Trophoblast cell (in vitro differentiated cells and primary cell): ENCODE measurements at regions not wholly inside any gene's neighbourhood (a gene's known extent, or its start where the extent isn't known, plus 50 kb on each side); places are given as distances from the start of the nearest gene placed in this dataset.

Source experiments
- DNase-seq, 2 donors: peaks; one replicate each; pipeline ENCODE4 v3.0.0-alpha.2; 2016
- H2AFZ ChIP-seq: 2 replicates; pipeline ENCODE4 v1.6.1; 2013; ENCODE audit warnings: low read length, moderate library complexity, mild to moderate bottlenecking; ENCODE audit not compliant: insufficient read depth, poor library complexity
- H2AK5ac ChIP-seq: 2 replicates; pipeline ENCODE4 v1.6.1; 2013; ENCODE audit warnings: mild to moderate bottlenecking, low read length
- H2BK120ac ChIP-seq: 2 replicates; pipeline ENCODE4 v1.6.1; 2013; ENCODE audit warnings: low read length, mild to moderate bottlenecking, moderate library complexity; ENCODE audit not compliant: insufficient read depth, poor library complexity
- H2BK12ac ChIP-seq: 2 replicates; pipeline ENCODE4 v1.6.1; 2013; ENCODE audit warnings: mild to moderate bottlenecking, low read length, moderate library complexity
- H2BK5ac ChIP-seq: 2 replicates; pipeline ENCODE4 v1.6.1; 2013; ENCODE audit warnings: low read length, low read depth, moderate library complexity, mild to moderate bottlenecking; ENCODE audit not compliant: poor library complexity
- H3K14ac ChIP-seq: 2 replicates; pipeline ENCODE4 v1.6.1; 2013; ENCODE audit warnings: mild to moderate bottlenecking, low read length
- H3K18ac ChIP-seq: 2 replicates; pipeline ENCODE4 v1.6.1; 2013; ENCODE audit warnings: mild to moderate bottlenecking, low read length
- H3K23ac ChIP-seq: 2 replicates; pipeline ENCODE4 v1.6.1; 2013; ENCODE audit warnings: low read length
- H3K27ac ChIP-seq: 2 replicates; pipeline ENCODE4 v1.5.1; 2013; ENCODE audit warnings: low read depth, mild to moderate bottlenecking, inconsistent platforms, low read length, moderate library complexity
- H3K27me3 ChIP-seq: 2 replicates; pipeline ENCODE4 v1.6.1; 2013; ENCODE audit warnings: inconsistent platforms, mild to moderate bottlenecking, low read length, moderate library complexity; ENCODE audit not compliant: insufficient read depth
- H3K36me3 ChIP-seq, 2 experiments: 1 replicate in 1 of 2; 2 replicates in 1 of 2; pipeline ENCODE4 v1.6.1; 2013; ENCODE audit warnings: low read length in 2 of 2, mild to moderate bottlenecking in 2 of 2, moderate library complexity in 1 of 2; ENCODE audit not compliant: insufficient read depth in 2 of 2, control insufficient read depth in 1 of 2
- H3K4ac ChIP-seq: 2 replicates; pipeline ENCODE4 v1.6.1; 2013; ENCODE audit warnings: low read depth, mild to moderate bottlenecking, low read length, moderate library complexity
- H3K4me1 ChIP-seq, 2 experiments: 1 replicate in 1 of 2; 2 replicates in 1 of 2; pipeline ENCODE4 v1.6.1; 2013; ENCODE audit warnings: low read length in 2 of 2, mild to moderate bottlenecking in 2 of 2, moderate library complexity in 1 of 2; ENCODE audit not compliant: insufficient read depth in 2 of 2, control insufficient read depth in 1 of 2
- H3K4me2 ChIP-seq: 2 replicates; pipeline ENCODE4 v1.6.1; 2013; ENCODE audit warnings: inconsistent platforms, mild to moderate bottlenecking, low read length, moderate library complexity
- H3K4me3 ChIP-seq: 2 replicates; pipeline ENCODE4 v1.5.1; 2013; ENCODE audit warnings: mild to moderate bottlenecking, low read depth, low read length, inconsistent platforms
- H3K79me1 ChIP-seq: one replicate; pipeline ENCODE4 v1.6.1; 2013; ENCODE audit warnings: low read length
- H3K79me2 ChIP-seq: 2 replicates; pipeline ENCODE4 v1.6.1; 2013; ENCODE audit warnings: low read length, mild to moderate bottlenecking; ENCODE audit not compliant: control insufficient read depth, insufficient read depth, poor library complexity
- H3K9ac ChIP-seq: 2 replicates; pipeline ENCODE4 v1.6.1; 2013; ENCODE audit warnings: mild to moderate bottlenecking, low read length
- H3K9me3 ChIP-seq: 2 replicates; pipeline ENCODE4 v1.6.1; 2013; ENCODE audit warnings: low read depth, mild to moderate bottlenecking, control low read depth, inconsistent platforms, low read length; ENCODE audit not compliant: insufficient read depth
- H4K12ac ChIP-seq: 2 replicates; pipeline ENCODE4 v1.6.1; 2013; ENCODE audit warnings: low read depth, mild to moderate bottlenecking, low read length, moderate library complexity
- H4K8ac ChIP-seq: 2 replicates; pipeline ENCODE4 v1.6.1; 2013; ENCODE audit warnings: low read depth, mild to moderate bottlenecking, low read length, moderate library complexity
- H4K91ac ChIP-seq: one replicate; pipeline ENCODE4 v1.6.1; 2013; ENCODE audit warnings: low read depth, mild to moderate bottlenecking, low read length, moderate library complexity
- WGBS: extraction: QIAGEN DNeasy Blood & Tissue Kit; methylation state at CpG from one replicate; pipeline ENCODE4 v1.1.7; 2013; ENCODE audit warnings: missing lambda C conversion rate; ENCODE audit not compliant: insufficient read length, insufficient coverage; ENCODE audit errors: extremely low coverage; 5-methylcytosine and 5-hydroxymethylcytosine counted together

GRCh38 chr3:28901018-28901417, 379.9 kb upstream of the RBMS3 start:
- Histone ChIP-seq H3K4me3 (no peak overlapping the region), H3K27me3 (no peaks in the 10 kb centered on the region), H2BK120ac (no peak overlapping the region), H4K12ac (no peak overlapping the region), H4K8ac (no peak overlapping the region), H3K4me2 (no peak overlapping the region), H3K18ac (no peak overlapping the region), H3K36me3 (no peaks in the 10 kb centered on the region), H2BK12ac (no peak overlapping the region), H3K79me2 (no peaks in the 10 kb centered on the region), H3K4ac (no peak overlapping the region), H4K91ac (no peak overlapping the region), H3K14ac (no peak overlapping the region), H3K9me3 (peaks cover 4% of the 10 kb centered on the region), H2BK5ac (no peak overlapping the region), H3K23ac (no peak overlapping the region), H2AFZ (no peak overlapping the region), H3K79me1 (no peaks in the 10 kb centered on the region), H3K9ac (no peak overlapping the region), H3K4me1 (no peaks in the 10 kb centered on the region), H2AK5ac (no peak overlapping the region), H3K27ac (no peak overlapping the region)
- DNase-seq, result no peak

GRCh38 chr3:28903171-28903601, 377.7 kb upstream of the RBMS3 start:
- Histone ChIP-seq H3K27ac (no peak overlapping the region), H2AFZ (no peak overlapping the region), H3K4me2 (no peak overlapping the region), H3K79me2 (no peaks in the 10 kb centered on the region), H3K23ac (no peak overlapping the region), H4K8ac (no peak overlapping the region), H2BK5ac (no peak overlapping the region), H3K9ac (no peak overlapping the region), H3K79me1 (no peaks in the 10 kb centered on the region), H2AK5ac (no peak overlapping the region), H3K36me3 (no peaks in the 10 kb centered on the region), H3K4me1 (no peaks in the 10 kb centered on the region), H3K4me3 (peak overlapping the region; percentile 20), H3K18ac (no peak overlapping the region), H3K27me3 (no peaks in the 10 kb centered on the region), H3K4ac (no peak overlapping the region), H4K91ac (no peak overlapping the region), H2BK12ac (no peak overlapping the region), H3K9me3 (peaks cover 4% of the 10 kb centered on the region), H2BK120ac (no peak overlapping the region), H3K14ac (no peak overlapping the region), H4K12ac (no peak overlapping the region)
- no CpG with 5 or more reads among the region's 30 CpGs for WGBS
- DNase-seq, result no peak

- Histone ChIP-seq H3K4me1 (no peaks in the 10 kb centered on the region), H3K79me1 (no peaks in the 10 kb centered on the region), H3K9me3 (peaks cover 4% of the 10 kb centered on the region), H2AFZ (no peak overlapping the region), H3K18ac (no peak overlapping the region), H3K4me2 (no peak overlapping the region), H3K4ac (no peak overlapping the region), H3K4me3 (no peak overlapping the region), H3K36me3 (no peaks in the 10 kb centered on the region), H2BK5ac (no peak overlapping the region), H3K23ac (no peak overlapping the region), H2BK120ac (no peak overlapping the region), H3K27ac (no peak overlapping the region), H3K27me3 (no peaks in the 10 kb centered on the region), H4K8ac (no peak overlapping the region), H2BK12ac (no peak overlapping the region), H3K79me2 (no peaks in the 10 kb centered on the region), H4K91ac (no peak overlapping the region), H3K14ac (no peak overlapping the region), H2AK5ac (no peak overlapping the region), H4K12ac (no peak overlapping the region), H3K9ac (no peak overlapping the region)
- DNase-seq, result no peak
- WGBS, result no CpG with 5 or more reads among the region's 3 CpGs
Measured at GRCh38 chr3:28905798-28906197, 375.1 kb upstream of the RBMS3 start.

- Histone ChIP-seq H3K9ac (no peak overlapping the region), H3K4me2 (no peak overlapping the region), H4K8ac (no peak overlapping the region), H4K91ac (no peak overlapping the region), H2AK5ac (no peak overlapping the region), H2BK12ac (no peak overlapping the region), H3K79me1 (no peaks in the 10 kb centered on the region), H4K12ac (no peak overlapping the region), H3K27me3 (no peaks in the 10 kb centered on the region), H3K23ac (no peak overlapping the region), H2BK120ac (no peak overlapping the region), H3K36me3 (no peaks in the 10 kb centered on the region), H3K14ac (no peak overlapping the region), H3K4me1 (no peaks in the 10 kb centered on the region), H3K79me2 (no peaks in the 10 kb centered on the region), H3K4ac (no peak overlapping the region), H3K9me3 (peaks cover 4% of the 10 kb centered on the region), H2BK5ac (no peak overlapping the region), H3K18ac (no peak overlapping the region), H3K4me3 (no peak overlapping the region), H2AFZ (no peak overlapping the region), H3K27ac (no peak overlapping the region)
- no peak for DNase-seq
- WGBS, result no CpG with 5 or more reads among the region's 9 CpGs
Measured at GRCh38 chr3:28906561-28907310, 374.1 kb upstream of the RBMS3 start.
